KMS-11 (cell line): ENCODE measurements at regions not wholly inside any gene's neighbourhood (a gene's known extent, or its start where the extent isn't known, plus 50 kb on each side); places are given as distances from the start of the nearest gene placed in this dataset.

Experiments used
- H2AFZ ChIP-seq: fragments of 200-600 bp; sonication (generic); 2 replicates; pipeline ENCODE4 v1.6.1; 2016; ENCODE audit warnings: antibody characterized with exemption, mixed run types, low read depth
- H3K27ac ChIP-seq: fragments of 200-600 bp; sonication (generic); 2 replicates; pipeline ENCODE4 v1.6.1; 2016; ENCODE audit warnings: mild to moderate bottlenecking, mixed run types
- H3K27me3 ChIP-seq: fragments of 200-600 bp; sonication (generic); 2 replicates; pipeline ENCODE4 v1.6.1; 2017; ENCODE audit warnings: mild to moderate bottlenecking, low read depth, mixed run types, moderate library complexity; ENCODE audit not compliant: insufficient read depth
- H3K36me3 ChIP-seq: fragments of 200-600 bp; sonication (generic); 2 replicates; pipeline ENCODE4 v1.6.1; 2017; ENCODE audit warnings: mild to moderate bottlenecking, mixed run types; ENCODE audit not compliant: insufficient read depth
- H3K4me1 ChIP-seq: fragments of 200-600 bp; sonication (generic); 2 replicates; pipeline ENCODE4 v1.6.1; 2016; ENCODE audit warnings: mild to moderate bottlenecking, low read depth, mixed run types; ENCODE audit not compliant: poor library complexity, severe bottlenecking
- H3K4me2 ChIP-seq: fragments of 200-600 bp; sonication (generic); 2 replicates; pipeline ENCODE4 v1.7.0; 2016; ENCODE audit warnings: mild to moderate bottlenecking, mixed run types
- H3K4me3 ChIP-seq: fragments of 200-600 bp; sonication (generic); IDR thresholded peaks from 2 replicates; pipeline ENCODE4 v1.6.1; 2017; ENCODE audit warnings: low read depth, low read length, mixed read lengths; ENCODE audit not compliant: insufficient read depth
- H3K79me2 ChIP-seq: fragments of 200-600 bp; sonication (generic); 2 replicates; pipeline ENCODE4 v1.6.1; 2016; ENCODE audit warnings: low read depth, mixed run types; ENCODE audit not compliant: insufficient read depth
- H3K9ac ChIP-seq: fragments of 200-600 bp; sonication (generic); 2 replicates; pipeline ENCODE4 v1.6.1; 2016; ENCODE audit warnings: mild to moderate bottlenecking, mixed run types
- H4K20me1 ChIP-seq: fragments of 200-600 bp; sonication (generic); 2 replicates; pipeline ENCODE4 v1.6.1; 2016; ENCODE audit warnings: mild to moderate bottlenecking, mixed run types; ENCODE audit not compliant: insufficient read depth
- TF ChIP-seq, protein P1 (sequence below): fragments of 200-600 bp; sonication (generic); conservative IDR thresholded peaks from 2 replicates; pipeline ENCODE4 v1.6.1; 2017; ENCODE audit warnings: low read depth, mild to moderate bottlenecking, antibody characterized with exemption, low read length, moderate library complexity, mixed read lengths

DNA sequence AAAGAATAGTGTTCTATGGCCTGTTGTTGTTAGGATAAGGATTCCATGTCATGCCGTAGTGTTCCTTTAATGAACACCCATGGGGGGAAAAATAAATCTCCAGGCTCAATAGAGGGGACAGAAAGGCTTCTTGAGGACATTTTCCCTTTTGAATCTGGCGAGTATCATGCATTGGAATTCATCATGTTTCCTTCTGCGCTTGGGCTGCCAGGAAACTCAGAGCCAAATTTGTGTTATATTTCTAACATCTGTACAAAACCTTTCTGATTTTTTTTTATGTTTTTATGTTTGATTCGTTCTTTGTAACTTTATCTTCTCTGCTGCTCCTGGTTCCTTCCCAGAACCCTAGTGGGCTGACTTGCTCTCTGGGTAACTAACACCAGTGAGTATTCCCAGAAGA, 1163.3 kb downstream of the VRK1 start:
- Histone ChIP-seq H3K9ac (no peak overlapping the region), H3K36me3 (no peaks in the 10 kb centered on the region), H3K79me2 (no peaks in the 10 kb centered on the region), H3K4me1 (no peaks in the 10 kb centered on the region), H3K27me3 (no peaks in the 10 kb centered on the region), H3K27ac (no peak overlapping the region), H3K4me2 (no peak overlapping the region), H2AFZ (no peak overlapping the region), H3K4me3 (no peak overlapping the region), H4K20me1 (no peaks in the 10 kb centered on the region)
- TF ChIP-seq, protein P1, sequence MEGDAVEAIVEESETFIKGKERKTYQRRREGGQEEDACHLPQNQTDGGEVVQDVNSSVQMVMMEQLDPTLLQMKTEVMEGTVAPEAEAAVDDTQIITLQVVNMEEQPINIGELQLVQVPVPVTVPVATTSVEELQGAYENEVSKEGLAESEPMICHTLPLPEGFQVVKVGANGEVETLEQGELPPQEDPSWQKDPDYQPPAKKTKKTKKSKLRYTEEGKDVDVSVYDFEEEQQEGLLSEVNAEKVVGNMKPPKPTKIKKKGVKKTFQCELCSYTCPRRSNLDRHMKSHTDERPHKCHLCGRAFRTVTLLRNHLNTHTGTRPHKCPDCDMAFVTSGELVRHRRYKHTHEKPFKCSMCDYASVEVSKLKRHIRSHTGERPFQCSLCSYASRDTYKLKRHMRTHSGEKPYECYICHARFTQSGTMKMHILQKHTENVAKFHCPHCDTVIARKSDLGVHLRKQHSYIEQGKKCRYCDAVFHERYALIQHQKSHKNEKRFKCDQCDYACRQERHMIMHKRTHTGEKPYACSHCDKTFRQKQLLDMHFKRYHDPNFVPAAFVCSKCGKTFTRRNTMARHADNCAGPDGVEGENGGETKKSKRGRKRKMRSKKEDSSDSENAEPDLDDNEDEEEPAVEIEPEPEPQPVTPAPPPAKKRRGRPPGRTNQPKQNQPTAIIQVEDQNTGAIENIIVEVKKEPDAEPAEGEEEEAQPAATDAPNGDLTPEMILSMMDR = no peak

DNA sequence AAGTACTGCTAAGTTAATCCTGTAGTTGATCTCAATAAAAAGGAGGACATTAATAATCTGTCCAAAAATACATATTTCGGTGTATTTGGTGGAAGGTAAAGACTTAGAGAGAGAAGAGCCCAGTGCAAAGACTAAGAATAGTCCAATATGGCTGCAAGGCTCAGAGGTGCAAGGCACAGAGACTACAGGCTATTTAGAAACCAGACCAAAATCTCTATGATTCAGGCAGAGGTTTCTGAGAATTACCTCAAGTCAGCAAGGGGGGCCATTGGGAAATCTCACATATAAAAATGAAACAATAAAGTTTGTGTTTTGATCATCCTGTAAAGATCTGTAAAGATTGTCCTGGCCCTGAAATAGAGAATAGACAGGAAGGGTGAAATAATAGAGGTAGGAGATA, 1173.0 kb downstream of the VRK1 start:
- H3K4me3 ChIP-seq = no peak overlapping the region
- H3K27ac ChIP-seq = no peak overlapping the region
- H3K4me2 ChIP-seq = no peak overlapping the region
- H2AFZ ChIP-seq = no peak overlapping the region
- H3K4me1 ChIP-seq = no peaks in the 10 kb centered on the region
- no peaks in the 10 kb centered on the region for H3K36me3 ChIP-seq
- TF ChIP-seq, protein P1 = no peak
- no peak overlapping the region for H3K9ac ChIP-seq
- no peaks in the 10 kb centered on the region for H3K79me2 ChIP-seq
- H3K27me3 ChIP-seq = no peaks in the 10 kb centered on the region
- H4K20me1 ChIP-seq = no peaks in the 10 kb centered on the region

DNA sequence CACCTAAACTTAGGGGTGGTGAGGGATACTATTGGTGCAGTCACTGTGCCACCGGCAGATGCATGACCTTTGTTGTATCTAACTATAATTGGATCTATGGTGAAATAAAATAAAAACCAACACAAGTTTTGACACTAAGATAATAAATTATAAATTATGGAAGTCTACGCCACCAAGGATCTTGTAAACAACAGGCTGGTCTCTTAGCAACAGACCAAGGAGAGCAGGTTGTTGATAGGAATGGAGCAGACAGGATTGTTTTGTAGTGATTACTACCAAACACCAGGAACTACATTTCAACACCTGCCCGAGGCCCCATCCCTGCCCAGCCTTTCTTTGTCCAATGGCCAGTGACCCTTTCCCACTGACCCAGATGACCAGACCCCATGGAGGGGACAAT, 1178.0 kb downstream of the VRK1 start:
- Histone ChIP-seq H2AFZ (no peak overlapping the region), H3K27me3 (no peaks in the 10 kb centered on the region), H3K27ac (no peak overlapping the region), H3K36me3 (no peaks in the 10 kb centered on the region), H3K9ac (no peak overlapping the region), H3K4me3 (no peak overlapping the region), H3K4me1 (no peaks in the 10 kb centered on the region), H3K79me2 (no peaks in the 10 kb centered on the region), H4K20me1 (no peaks in the 10 kb centered on the region), H3K4me2 (no peak overlapping the region)
- TF ChIP-seq, protein P1 = no peak

DNA sequence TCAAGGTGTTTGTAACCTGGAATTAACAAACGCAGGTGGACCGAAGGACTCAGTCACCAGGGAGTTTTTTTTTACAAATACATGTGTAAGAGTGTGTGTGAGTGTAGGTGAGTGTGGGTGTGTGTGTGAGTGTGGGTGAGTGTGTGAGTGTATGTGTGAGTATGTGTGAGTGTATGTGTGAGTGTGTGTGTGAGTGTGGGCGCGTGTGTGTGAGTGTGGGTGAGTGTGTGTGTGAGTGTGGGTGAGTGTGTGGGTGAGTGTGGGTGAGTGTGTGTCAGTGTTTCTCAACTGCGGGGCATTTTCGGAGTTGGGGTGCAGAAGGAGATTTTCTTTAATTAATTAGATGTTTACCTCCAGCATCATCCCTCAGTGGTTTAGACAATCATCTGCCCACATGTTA, 1178.8 kb downstream of the VRK1 start:
- Histone ChIP-seq H3K27ac (no peak overlapping the region), H2AFZ (no peak overlapping the region), H3K79me2 (no peaks in the 10 kb centered on the region), H3K36me3 (no peaks in the 10 kb centered on the region), H4K20me1 (no peaks in the 10 kb centered on the region), H3K4me1 (no peaks in the 10 kb centered on the region), H3K4me3 (no peak overlapping the region), H3K27me3 (no peaks in the 10 kb centered on the region), H3K4me2 (no peak overlapping the region), H3K9ac (no peak overlapping the region)
- TF ChIP-seq, protein P1 = no peak

DNA sequence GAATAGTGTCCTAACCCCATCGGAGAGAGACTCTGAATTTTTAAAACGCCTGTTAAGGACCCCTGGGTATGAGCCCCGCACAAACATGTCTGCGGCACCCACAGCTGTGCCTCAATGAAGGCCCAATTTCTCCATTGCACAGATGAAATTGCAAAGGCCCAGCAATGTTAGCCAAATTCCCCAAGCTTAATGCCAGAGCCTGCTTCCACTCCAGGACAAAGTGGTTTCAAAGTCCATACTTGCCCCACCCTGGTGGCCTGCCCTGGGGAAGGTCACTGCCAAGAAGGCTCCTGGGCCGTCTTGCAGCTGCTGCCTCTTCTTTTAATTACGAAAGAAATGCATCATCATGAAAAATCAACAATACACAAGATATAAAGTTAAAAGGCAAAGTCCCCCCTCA, 1179.7 kb downstream of the VRK1 start:
- Histone ChIP-seq H3K4me1 (no peaks in the 10 kb centered on the region), H4K20me1 (no peaks in the 10 kb centered on the region), H3K36me3 (no peaks in the 10 kb centered on the region), H3K9ac (no peak overlapping the region), H3K4me3 (no peak overlapping the region), H3K27me3 (no peaks in the 10 kb centered on the region), H3K4me2 (no peak overlapping the region), H3K27ac (no peak overlapping the region), H3K79me2 (no peaks in the 10 kb centered on the region), H2AFZ (no peak overlapping the region)
- TF ChIP-seq, protein P1 = no peak
